DOHH2 (cell line): ENCODE measurements at regions not wholly inside any gene's neighbourhood (a gene's known extent, or its start where the extent isn't known, plus 50 kb on each side); places are given as distances from the start of the nearest gene placed in this dataset.

Experiments
- H3F3A ChIP-seq: fragments of 200-600 bp; sonication (generic), shearing (Covaris generic); 2 replicates; pipeline ENCODE4 v1.6.0; 2016; ENCODE audit warnings: antibody characterized with exemption, mild to moderate bottlenecking; ENCODE audit not compliant: control insufficient read depth, insufficient read depth
- H3K27ac ChIP-seq: fragments of 200-600 bp; sonication (generic); 2 replicates; pipeline ENCODE4 v1.5.1; 2014; ENCODE audit warnings: low read depth, mild to moderate bottlenecking, low read length, moderate library complexity
- H3K27me3 ChIP-seq: fragments of 200-600 bp; sonication (generic); 2 replicates; pipeline ENCODE4 v1.6.1; 2014; ENCODE audit warnings: mild to moderate bottlenecking, low read length, mixed read lengths; ENCODE audit not compliant: control insufficient read depth
- H3K36me3 ChIP-seq: fragments of 200-600 bp; sonication (generic); 2 replicates; pipeline ENCODE4 v1.6.1; 2014; ENCODE audit warnings: mild to moderate bottlenecking, low read length, moderate library complexity, mixed read lengths; ENCODE audit not compliant: control insufficient read depth
- H3K4me1 ChIP-seq: fragments of 200-600 bp; sonication (generic); 2 replicates; pipeline ENCODE4 v1.6.1; 2014; ENCODE audit warnings: mild to moderate bottlenecking, low read length, mixed read lengths; ENCODE audit not compliant: control insufficient read depth
- H3K4me2 ChIP-seq: fragments of 200-600 bp; sonication (generic); 2 replicates; pipeline ENCODE4 v1.6.0; 2014; ENCODE audit warnings: mild to moderate bottlenecking, low read length, moderate library complexity
- H3K4me3 ChIP-seq: fragments of 200-600 bp; sonication (generic); 2 replicates; pipeline ENCODE4 v1.5.1; 2014; ENCODE audit warnings: mild to moderate bottlenecking, low read length, mixed read lengths
- H3K79me2 ChIP-seq: fragments of 200-600 bp; sonication (generic); 2 replicates; pipeline ENCODE4 v1.6.1; 2014; ENCODE audit warnings: mild to moderate bottlenecking, low read length, mixed read lengths; ENCODE audit not compliant: control insufficient read depth
- H3K9me2 ChIP-seq: fragments of 200-600 bp; sonication (generic); replicated peaks from 2 replicates; pipeline ENCODE4 v1.6.1; 2014; ENCODE audit warnings: mild to moderate bottlenecking, low read length, mixed read lengths; ENCODE audit not compliant: control insufficient read depth
- H3K9me3 ChIP-seq: fragments of 200-600 bp; sonication (generic); 2 replicates; pipeline ENCODE4 v1.6.1; 2014; ENCODE audit warnings: antibody characterized with exemption, low read length, mixed read lengths; ENCODE audit not compliant: control insufficient read depth, insufficient read depth
- H4K20me1 ChIP-seq: fragments of 200-600 bp; sonication (generic); 2 replicates; pipeline ENCODE4 v1.6.0; 2014; ENCODE audit warnings: low read depth, mild to moderate bottlenecking, antibody characterized with exemption, low read length, moderate library complexity; ENCODE audit not compliant: control insufficient read depth, insufficient read depth
- EZH2phosphoT487 ChIP-seq: fragments of 200-600 bp; sonication (generic); IDR thresholded peaks from 2 replicates; pipeline ENCODE4 v1.6.1; 2017; ENCODE audit warnings: borderline replicate concordance, mild to moderate bottlenecking, antibody characterized with exemption, low read length, moderate library complexity, mixed read lengths
- TF ChIP-seq, protein P1 (sequence below): fragments of 200-600 bp; sonication (generic); IDR thresholded peaks from one replicate; pipeline ENCODE4 v1.5.1; 2014; ENCODE audit warnings: antibody characterized with exemption, mild to moderate bottlenecking, low read depth, low read length; ENCODE audit not compliant: poor library complexity, severe bottlenecking

DNA sequence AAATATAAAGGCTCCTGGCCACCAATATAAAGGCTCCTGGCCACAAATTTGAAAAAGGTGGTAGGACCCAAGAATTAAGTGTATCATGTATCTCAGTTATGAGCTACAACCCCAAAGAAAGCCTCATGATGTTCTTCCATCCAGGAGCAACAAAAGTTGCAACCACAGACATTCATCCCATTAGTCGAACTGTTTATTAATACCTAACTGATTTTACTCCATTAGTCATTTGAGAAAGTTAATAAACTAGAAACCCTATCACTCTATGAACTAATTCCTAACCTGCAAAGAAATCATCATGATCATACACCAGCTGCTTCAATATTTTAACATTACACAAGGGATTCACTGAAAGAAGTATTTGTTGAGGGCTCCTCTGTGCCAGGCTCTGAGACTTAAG, 253.2 kb upstream of the GRIP1 start:
- no peak overlapping the region for H3K4me2 ChIP-seq
- no peaks in the 10 kb centered on the region for H3K9me3 ChIP-seq
- no peak overlapping the region for H3K4me3 ChIP-seq
- H3K79me2 ChIP-seq, result no peaks in the 10 kb centered on the region
- H3K4me1 ChIP-seq, result no peaks in the 10 kb centered on the region
- no peaks in the 10 kb centered on the region for H3F3A ChIP-seq
- H3K36me3 ChIP-seq, result no peaks in the 10 kb centered on the region
- H3K27ac ChIP-seq, result no peak overlapping the region
- TF ChIP-seq, protein P1, sequence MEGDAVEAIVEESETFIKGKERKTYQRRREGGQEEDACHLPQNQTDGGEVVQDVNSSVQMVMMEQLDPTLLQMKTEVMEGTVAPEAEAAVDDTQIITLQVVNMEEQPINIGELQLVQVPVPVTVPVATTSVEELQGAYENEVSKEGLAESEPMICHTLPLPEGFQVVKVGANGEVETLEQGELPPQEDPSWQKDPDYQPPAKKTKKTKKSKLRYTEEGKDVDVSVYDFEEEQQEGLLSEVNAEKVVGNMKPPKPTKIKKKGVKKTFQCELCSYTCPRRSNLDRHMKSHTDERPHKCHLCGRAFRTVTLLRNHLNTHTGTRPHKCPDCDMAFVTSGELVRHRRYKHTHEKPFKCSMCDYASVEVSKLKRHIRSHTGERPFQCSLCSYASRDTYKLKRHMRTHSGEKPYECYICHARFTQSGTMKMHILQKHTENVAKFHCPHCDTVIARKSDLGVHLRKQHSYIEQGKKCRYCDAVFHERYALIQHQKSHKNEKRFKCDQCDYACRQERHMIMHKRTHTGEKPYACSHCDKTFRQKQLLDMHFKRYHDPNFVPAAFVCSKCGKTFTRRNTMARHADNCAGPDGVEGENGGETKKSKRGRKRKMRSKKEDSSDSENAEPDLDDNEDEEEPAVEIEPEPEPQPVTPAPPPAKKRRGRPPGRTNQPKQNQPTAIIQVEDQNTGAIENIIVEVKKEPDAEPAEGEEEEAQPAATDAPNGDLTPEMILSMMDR, result no peak
- no peak for TF ChIP-seq EZH2phosphoT487
- H3K27me3 ChIP-seq, result no peaks in the 10 kb centered on the region
- no peaks in the 10 kb centered on the region for H3K9me2 ChIP-seq
- H4K20me1 ChIP-seq, result no peaks in the 10 kb centered on the region

DNA sequence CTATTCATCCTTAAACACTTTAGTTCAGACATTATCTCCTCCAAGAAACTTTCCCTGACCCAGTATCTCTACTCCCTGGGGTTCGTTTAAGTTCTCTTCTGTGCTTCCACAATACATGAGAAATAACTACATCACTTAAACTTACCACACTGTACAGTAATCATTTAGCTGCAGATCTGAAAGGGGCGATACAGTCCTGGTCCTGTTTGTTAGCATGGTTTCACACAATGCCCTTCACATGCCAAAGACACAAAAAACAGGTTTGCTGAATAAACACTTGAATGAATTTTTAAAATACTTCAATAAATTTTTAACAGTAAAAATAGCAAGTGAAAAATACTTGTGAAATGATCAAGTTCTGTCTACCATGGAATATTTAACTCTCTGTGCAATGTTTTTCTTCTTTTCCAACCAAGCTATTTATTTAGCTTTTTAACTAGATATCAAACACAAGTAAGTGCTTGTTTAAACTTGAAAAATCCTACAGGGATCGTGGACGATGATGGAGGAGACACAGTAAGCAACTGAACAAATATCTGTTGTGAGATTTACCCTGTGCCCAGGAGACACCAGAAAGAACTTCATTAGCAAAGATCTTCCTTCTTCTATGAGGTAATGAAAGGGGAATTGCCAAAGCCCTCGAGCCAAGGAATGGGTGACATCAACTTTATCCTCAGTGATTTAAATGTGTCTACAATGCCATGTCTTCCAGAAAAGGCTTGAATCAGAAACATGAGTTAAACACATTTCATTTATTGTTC, 255.6 kb upstream of the GRIP1 start:
- TF ChIP-seq EZH2phosphoT487, result no peak
- TF ChIP-seq, protein P1, result no peak
- H3K36me3 ChIP-seq, result no peaks in the 10 kb centered on the region
- no peaks in the 10 kb centered on the region for H4K20me1 ChIP-seq
- H3K9me2 ChIP-seq, result no peaks in the 10 kb centered on the region
- no peak overlapping the region for H3K4me3 ChIP-seq
- no peaks in the 10 kb centered on the region for H3K4me1 ChIP-seq
- no peaks in the 10 kb centered on the region for H3F3A ChIP-seq
- no peaks in the 10 kb centered on the region for H3K27me3 ChIP-seq
- no peak overlapping the region for H3K27ac ChIP-seq
- H3K79me2 ChIP-seq, result no peaks in the 10 kb centered on the region
- H3K9me3 ChIP-seq, result no peaks in the 10 kb centered on the region
- H3K4me2 ChIP-seq, result no peak overlapping the region

DNA sequence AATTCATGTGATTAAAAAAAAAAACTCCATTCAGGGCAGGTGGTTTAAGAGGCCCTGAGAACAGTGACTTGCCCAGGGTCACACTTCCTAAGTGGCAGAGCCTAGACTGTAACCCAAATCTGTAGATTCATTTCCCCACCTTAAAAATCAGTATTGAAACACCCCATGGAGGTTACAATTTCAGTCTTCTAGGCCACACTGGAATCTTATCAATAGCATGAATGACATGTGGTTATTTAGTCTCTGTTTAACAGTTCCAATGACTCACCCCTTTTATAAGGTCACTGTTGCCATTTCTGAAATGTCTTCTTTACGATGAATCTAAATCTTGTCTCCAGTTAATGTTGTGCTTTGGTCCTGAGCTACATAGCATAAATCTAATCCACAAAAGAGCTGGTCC, 262.3 kb upstream of the GRIP1 start:
- Histone ChIP-seq H3K4me3 (no peak overlapping the region), H3F3A (no peaks in the 10 kb centered on the region), H3K36me3 (no peaks in the 10 kb centered on the region), H3K79me2 (no peaks in the 10 kb centered on the region), H3K27me3 (no peaks in the 10 kb centered on the region), H3K4me2 (no peak overlapping the region), H3K4me1 (no peaks in the 10 kb centered on the region), H3K9me3 (no peaks in the 10 kb centered on the region), H4K20me1 (no peaks in the 10 kb centered on the region), H3K9me2 (no peaks in the 10 kb centered on the region), H3K27ac (no peak overlapping the region)
- TF ChIP-seq, protein P1, result no peak
